DMS153 treated with DMSO at 0.1 percent for 48 hours (cell line): ENCODE measurements at regions not wholly inside any gene's neighbourhood (a gene's known extent, or its start where the extent isn't known, plus 50 kb on each side); places are given as distances from the start of the nearest gene placed in this dataset.
A peak's percentile ranks its signal among the peaks of the same experiment; 100 is the strongest.
"Not testable (repeated sequence)": the region's sequence is repeated elsewhere in the genome, so short reads cannot be mapped to it uniquely, and the experiment has no call there.

ENCODE experiments used
- DNase-seq: peaks from one replicate; lab custom pipeline; 2025; ENCODE audit not compliant: unreplicated experiment; lab: John Stamatoyannopoulos, UW

DNA sequence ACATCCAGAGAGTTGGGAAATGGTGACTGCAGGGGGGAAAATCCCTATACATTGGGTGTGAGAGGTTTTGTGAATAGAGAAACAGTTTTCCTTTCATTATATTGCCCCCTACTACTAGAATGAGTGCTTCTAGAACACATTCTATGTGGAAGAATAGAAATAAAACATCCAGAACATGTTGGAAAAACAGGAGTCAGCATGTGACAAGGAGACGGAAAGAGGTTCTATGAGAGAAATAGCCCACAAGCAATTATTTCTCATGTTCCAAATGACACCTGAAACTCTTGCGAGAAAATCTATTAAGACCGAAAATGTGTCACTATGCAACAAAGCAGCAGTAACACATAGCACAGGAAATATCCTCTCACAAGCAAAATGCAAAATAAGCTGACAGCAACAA, 202.7 kb upstream of the SPOPL start:
- no peak for DNase-seq

GRCh38 chr2:138306626-138307025, 194.9 kb upstream of the SPOPL start:
- no peak for DNase-seq

GRCh38 chr2:138307099-138307498, 194.5 kb upstream of the SPOPL start:
- DNase-seq, result no peak

GRCh38 chr2:138309760-138310159, 191.8 kb upstream of the SPOPL start:
- no peak for DNase-seq

DNA sequence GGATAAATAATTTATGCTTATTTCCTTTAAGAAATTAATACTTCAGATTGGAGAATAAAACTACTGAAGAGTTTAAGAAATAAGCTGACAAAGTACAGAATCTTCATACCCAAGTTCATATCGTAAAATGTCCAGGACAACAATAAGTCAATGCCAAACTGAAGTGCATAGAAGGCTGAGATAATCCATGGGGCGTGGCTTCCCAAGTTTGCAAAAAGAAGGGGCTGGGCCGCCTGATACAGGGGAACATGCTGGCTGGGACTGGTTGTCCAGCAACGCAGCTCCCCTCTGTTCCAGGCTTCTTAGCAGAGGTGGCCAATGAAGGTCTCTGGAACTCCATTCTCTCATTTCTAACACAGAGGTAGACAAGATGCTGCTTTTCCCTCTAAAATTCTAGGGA, 189.5 kb upstream of the SPOPL start:
- DNase-seq, result no peak

- not testable (repeated sequence) for DNase-seq
These were observed 186.0 kb upstream of the SPOPL start for GRCh38 chr2:138315619-138316018.

- DNase-seq, result no peak
These were observed 182.0 kb upstream of the SPOPL start for GRCh38 chr2:138319616-138320015.

DNA sequence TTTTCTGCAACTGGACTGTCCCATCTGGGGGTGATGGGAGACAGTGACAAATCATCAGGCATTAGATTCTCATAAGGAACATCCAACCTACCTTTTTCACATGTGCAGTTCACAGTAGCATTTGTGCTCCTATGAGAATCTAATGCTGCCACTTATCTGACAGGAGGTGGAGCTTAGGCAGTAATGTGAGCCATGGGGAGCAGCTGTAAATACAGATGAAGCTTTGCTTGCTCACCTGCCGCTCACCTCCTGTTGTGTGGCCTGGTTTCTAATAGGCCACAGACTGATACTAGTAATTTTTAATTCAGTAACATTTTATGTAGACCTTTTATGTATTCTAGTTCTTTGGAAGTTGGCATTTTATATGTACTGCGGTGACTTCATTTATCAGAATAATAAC, 180.1 kb upstream of the SPOPL start:
- peak; percentile 74 for DNase-seq

DNA sequence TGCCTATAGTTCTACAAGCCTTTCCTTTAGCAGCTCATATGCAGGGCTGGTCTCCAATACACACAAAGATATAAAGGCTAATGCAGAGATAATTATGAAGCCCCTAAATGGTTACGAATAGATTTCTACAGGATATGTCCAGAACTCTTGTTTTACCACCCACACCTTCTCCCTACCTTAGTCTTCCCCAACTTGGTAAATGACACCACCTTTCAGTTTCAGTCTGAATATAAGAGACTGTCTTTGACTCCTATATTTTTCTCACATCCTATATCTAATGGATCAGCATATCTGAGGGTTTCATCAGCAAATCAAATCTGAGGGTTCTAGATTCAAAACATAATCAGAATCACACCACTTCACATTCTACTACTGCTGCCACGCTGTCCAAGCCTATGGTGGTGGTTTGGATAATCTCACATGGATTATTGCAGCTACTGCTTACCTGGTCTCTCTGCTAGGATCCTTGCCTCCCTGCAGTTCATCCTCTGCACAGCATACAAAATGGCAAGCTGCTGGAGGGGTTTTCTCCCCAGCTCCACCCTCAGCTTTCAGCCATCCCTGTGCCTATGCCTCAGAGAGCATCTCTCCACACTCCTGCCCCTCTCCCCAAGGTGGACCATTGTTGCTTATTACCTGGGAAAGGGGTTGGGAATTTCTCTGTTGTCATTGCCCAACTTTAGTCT, 178.0 kb upstream of the SPOPL start:
- no peak for DNase-seq

- no peak for DNase-seq
These were observed 177.3 kb upstream of the SPOPL start for GRCh38 chr2:138324068-138324771.

DNA sequence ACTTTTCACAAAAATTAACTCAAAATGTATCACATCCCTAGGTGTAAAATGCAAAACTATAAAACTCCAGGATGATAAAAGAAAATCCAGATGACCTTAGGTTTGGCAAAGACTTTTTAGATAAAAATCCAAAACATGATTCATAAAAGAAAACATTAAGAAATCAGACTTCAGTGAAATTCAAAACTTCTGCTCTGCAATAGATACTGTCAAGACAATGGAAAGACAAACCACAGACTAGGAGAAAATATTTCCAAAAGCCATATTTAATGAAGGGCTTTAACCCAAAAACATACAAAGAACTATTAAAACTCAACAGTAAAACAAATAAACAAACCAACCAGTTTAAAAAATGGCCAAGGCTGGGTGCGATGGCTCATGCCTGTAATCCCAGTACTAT, 173.6 kb upstream of the SPOPL start:
- no peak for DNase-seq

DNA sequence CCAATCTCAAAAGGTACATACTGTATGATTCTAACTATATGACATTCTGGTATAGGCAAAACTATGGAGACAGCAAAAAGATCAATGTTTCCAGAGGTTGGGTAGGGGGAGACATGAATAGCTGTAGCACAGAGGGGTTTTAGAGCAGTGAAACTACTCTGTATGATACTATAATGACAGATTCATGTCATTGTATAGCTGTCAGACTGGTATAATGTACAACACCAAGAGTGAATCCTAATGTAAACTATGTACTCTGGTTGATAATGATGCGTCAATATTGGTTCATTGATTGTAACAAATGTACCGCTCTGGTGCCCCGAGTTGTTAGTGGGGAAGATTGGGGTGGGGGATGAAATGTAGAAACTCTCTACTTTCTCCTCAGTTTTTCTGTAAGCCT, 172.4 kb upstream of the SPOPL start:
- no peak for DNase-seq

DNA sequence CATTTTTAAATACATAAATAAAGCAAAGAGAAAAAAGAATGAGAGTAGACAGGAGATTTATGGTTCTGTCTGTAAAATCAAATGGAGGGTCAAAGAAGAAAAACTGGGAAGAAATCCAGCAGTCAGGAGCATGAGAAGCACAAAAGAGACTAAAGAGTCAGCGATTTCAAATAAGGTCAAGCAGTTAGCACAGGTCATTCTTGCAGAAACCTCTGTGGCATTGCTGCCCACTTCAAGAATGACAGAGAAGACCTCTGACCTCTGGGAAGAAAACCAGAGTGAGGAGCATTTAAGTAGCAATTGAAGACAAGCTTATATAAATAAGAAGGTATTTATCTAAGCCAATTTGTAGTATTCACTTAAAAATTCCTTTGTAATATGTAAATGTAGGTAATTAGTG, 172.0 kb upstream of the SPOPL start:
- DNase-seq, result no peak

DNA sequence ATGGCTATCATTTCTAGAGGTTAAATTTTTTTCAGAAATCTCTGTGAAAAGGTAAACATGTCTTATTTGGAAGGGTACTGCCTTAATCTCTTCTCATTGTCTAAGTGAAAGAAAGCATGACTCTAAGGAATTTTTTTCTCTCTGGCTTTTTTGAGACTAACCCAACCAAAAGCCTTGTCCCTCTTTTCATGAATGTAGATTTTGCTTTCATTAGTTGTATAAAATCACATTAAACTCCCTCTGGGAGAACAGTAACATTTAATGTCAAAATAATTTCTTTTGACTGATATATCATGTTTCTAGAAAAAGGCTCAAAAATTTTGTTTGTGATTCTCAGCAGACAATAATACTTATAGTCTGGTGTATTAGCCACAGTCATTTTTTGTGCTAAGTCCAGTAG, 168.4 kb upstream of the SPOPL start:
- DNase-seq, result no peak

- no peak for DNase-seq
These were observed 167.9 kb upstream of the SPOPL start for GRCh38 chr2:138333677-138334076.

GRCh38 chr2:138334323-138334722, 167.2 kb upstream of the SPOPL start:
- DNase-seq, result no peak

GRCh38 chr2:138335036-138335435, 166.5 kb upstream of the SPOPL start:
- no peak for DNase-seq

- DNase-seq, result no peak
These were observed 165.4 kb upstream of the SPOPL start for GRCh38 chr2:138336146-138336545.

DNA sequence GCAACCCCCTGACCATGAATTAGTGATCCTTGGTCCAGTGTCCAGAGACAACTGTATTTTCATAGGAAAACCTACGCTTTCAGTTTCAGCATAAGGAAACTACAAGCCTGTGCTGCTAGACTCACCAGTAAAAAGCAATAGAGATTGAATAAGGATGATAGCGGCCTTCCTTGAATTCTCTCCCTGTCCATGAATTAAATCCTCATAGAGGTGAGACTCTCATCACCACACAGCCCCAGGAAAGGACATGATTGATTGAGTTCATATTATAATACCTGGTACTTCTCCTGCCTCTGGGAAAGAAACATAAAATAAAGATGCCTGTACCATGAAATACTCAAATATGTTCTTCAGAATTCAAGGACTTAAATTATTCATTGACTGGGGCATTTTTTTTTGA, 146.3 kb upstream of the SPOPL start:
- no peak for DNase-seq

- DNase-seq, result no peak
These were observed 145.4 kb upstream of the SPOPL start for GRCh38 chr2:138356178-138356577.

DNA sequence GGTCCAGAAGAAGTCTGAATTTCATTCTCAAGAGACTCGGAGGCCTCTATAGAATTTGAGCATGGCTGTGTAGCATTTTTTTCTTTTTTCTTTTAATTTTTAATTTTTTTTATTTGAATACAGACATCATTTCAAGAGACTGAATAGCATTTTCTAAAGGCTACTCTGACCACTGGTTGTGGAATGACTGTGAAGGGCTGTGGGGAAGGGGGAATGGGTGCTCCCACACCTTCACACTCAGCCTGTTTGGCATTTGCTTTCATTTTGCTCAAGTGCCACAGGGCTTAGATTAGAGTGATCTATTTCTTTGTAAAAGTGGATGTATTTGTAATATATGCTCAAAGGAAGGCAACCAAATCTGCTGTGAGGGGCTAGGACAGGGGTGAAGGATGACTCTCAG, 142.0 kb upstream of the SPOPL start:
- DNase-seq, result no peak

DNA sequence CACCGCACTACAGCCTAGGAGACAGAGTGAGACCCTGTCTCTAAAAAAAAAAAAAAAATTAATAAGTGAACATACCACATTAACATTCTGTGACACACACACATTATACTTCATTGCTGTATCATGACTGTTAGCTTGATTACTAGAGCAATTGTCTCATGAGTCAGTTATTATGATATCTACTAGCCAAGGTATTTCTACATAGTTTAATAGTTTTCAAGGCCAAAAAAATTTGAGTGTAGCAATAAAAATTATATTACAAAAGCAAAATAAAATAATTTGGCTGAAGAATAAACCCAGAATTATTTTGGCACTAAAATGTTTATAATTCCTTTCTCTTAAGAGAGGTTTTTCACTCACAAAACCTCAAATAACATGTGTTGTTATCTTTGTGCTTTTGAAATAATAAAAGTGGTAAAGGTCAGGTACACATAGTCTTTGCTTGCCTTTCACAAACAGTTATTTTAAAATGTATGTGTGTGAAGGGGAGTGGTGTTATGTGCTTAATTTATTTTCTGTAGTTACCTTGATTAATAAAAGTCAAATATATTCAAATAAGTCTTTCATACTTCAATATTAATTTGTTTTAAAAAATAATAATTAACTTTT, 136.9 kb upstream of the SPOPL start:
- DNase-seq, result no peak
